Body of pancreas (tissue), 4 donors: ENCODE measurements at regions not wholly inside any gene's neighbourhood (a gene's known extent, or its start where the extent isn't known, plus 50 kb on each side); places are given as distances from the start of the nearest gene placed in this dataset.

ENCODE experiments used
- CTCF ChIP-seq, 7 experiments: fragments of 450-650 bp in 4 of 7; fragments of 200-600 bp in 3 of 7; sonication (generic) in 3 of 7; IDR thresholded peaks; one replicate each; pipeline ENCODE4 v1.5.1; 2016 to 2019; ENCODE audit warnings: antibody characterized with exemption in 7 of 7
- POLR2A ChIP-seq, 3 donors: fragments of 450-650 bp; IDR thresholded peaks; one replicate each; pipeline ENCODE4 v1.6.1; 2016; ENCODE audit warnings: antibody characterized with exemption in 3 of 3, mild to moderate bottlenecking in 2 of 3

GRCh38 chr1:65505547-65506300 lies 85.3 kb downstream of the LEPR start:
- TF ChIP-seq POLR2A (IDR thresholded peaks at IDR 0.05) (no peak), CTCF (IDR thresholded peaks at IDR 0.05) (no peak)
